ENCODE measurements at regions not wholly inside any gene's neighbourhood (a gene's known extent, or its start where the extent isn't known, plus 50 kb on each side); places are given as distances from the start of the nearest gene placed in this dataset.

DNA sequence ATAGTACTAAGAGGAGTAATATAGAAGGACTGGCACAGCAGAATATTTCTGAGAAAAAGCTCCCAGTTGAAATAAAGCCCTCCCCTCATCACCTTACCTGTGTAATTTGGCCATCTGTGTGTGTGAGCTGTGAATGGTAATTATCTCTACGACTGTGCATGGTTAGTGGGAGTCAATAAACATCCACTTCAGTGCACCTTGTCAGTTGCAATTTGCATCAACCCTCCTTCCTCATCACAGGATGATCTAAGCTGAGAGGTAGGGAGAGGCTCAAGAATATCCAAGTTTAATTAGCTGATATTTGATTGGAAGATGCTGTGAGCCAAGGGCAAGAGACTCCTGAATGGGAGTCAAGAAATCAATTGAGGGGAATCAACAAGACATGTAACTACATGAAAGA lies 694.9 kb upstream of the KLHL29 start:
- H3K4me1 ChIP-seq (ENCODE audit: control insufficient read depth, insufficient read depth, low read length) = no peaks in the 10 kb centered on the region
- no peak overlapping the region for H3K9ac ChIP-seq (ENCODE audit: low read depth, low read length)
- no peaks in the 10 kb centered on the region for H3K27me3 ChIP-seq (ENCODE audit: control insufficient read depth, insufficient read depth, low read length)
- H3K9me3 ChIP-seq (replicated peaks; ENCODE audit: low read length) = no peaks in the 10 kb centered on the region
- no peak overlapping the region for H3K4me3 ChIP-seq (ENCODE audit: low read length)
- no peak overlapping the region for H3K4me2 ChIP-seq (ENCODE audit: low read length)
- H3K36me3 ChIP-seq (ENCODE audit: insufficient read depth, low read length) = no peaks in the 10 kb centered on the region

DNA sequence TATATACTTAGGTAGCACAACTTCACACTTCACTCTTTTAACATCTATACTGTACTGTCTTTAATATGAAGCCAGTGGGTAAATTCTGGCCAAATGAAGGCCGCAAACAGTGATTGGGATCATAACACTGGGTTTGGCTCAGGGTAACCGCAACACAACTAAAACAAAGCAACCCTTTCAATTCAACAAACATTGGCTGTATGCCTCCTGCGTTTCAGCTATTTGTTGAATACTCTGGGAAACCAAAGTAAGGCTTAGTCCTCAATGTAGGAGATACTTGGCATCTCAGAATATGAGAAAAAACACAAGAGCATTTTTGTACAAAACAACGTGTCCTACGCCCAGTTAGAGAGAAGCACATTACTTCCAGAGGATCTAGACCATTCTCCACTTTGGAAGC lies 693.3 kb upstream of the KLHL29 start:
- no peaks in the 10 kb centered on the region for H3K36me3 ChIP-seq (ENCODE audit: insufficient read depth, low read length)
- H3K4me2 ChIP-seq (ENCODE audit: low read length) = no peak overlapping the region
- H3K9me3 ChIP-seq (replicated peaks; ENCODE audit: low read length) = no peaks in the 10 kb centered on the region
- no peaks in the 10 kb centered on the region for H3K4me1 ChIP-seq (ENCODE audit: control insufficient read depth, insufficient read depth, low read length)
- H3K27me3 ChIP-seq (ENCODE audit: control insufficient read depth, insufficient read depth, low read length) = no peaks in the 10 kb centered on the region
- no peak overlapping the region for H3K4me3 ChIP-seq (ENCODE audit: low read length)
- no peak overlapping the region for H3K9ac ChIP-seq (ENCODE audit: low read depth, low read length)

DNA sequence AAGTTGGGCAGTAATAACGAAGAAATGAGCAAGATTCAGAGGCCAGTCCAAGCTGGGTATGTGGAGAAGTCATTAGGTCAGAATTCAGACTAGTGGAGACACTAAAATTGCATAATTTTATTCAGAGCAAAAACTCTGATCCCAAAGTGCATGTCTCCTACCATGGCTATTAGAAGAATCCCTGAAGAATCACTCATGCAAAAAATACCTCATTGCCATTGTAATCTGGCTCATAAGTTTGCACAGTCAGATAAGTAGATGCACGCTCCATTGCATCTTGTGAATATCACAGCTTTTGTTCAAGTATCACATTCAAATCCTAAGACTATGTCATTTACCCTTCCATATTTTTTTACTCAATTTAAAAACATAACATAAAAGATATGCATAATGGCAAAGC lies 692.2 kb upstream of the KLHL29 start:
- no peaks in the 10 kb centered on the region for H3K27me3 ChIP-seq (ENCODE audit: control insufficient read depth, insufficient read depth, low read length)
- no peaks in the 10 kb centered on the region for H3K36me3 ChIP-seq (ENCODE audit: insufficient read depth, low read length)
- H3K4me3 ChIP-seq (ENCODE audit: low read length) = no peak overlapping the region
- no peak overlapping the region for H3K9ac ChIP-seq (ENCODE audit: low read depth, low read length)
- no peaks in the 10 kb centered on the region for H3K9me3 ChIP-seq (replicated peaks; ENCODE audit: low read length)
- no peak overlapping the region for H3K4me2 ChIP-seq (ENCODE audit: low read length)
- H3K4me1 ChIP-seq (ENCODE audit: control insufficient read depth, insufficient read depth, low read length) = no peaks in the 10 kb centered on the region

DNA sequence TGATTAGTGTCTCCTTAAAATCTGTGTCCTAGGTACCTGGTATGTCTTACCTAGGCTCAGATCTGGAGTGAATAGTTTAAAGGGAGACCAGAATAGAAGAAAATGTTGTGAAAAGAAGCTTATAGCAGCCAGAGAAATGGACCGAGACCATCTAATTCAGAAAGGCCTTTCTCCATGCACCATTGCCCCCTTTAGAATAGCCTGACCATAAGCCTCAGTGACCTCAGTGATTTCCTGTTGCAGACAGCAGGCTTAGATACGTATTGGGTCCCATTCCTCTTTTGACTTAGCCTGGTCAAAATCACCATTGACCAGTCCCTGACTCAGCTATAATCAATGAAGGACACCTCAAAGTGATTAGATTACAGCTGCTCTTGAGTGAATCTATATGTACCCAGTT lies 690.7 kb upstream of the KLHL29 start:
- Histone ChIP-seq H3K27me3 (ENCODE audit: control insufficient read depth, insufficient read depth, low read length) (no peaks in the 10 kb centered on the region), H3K4me3 (ENCODE audit: low read length) (no peak overlapping the region), H3K4me2 (ENCODE audit: low read length) (no peak overlapping the region)

DNA sequence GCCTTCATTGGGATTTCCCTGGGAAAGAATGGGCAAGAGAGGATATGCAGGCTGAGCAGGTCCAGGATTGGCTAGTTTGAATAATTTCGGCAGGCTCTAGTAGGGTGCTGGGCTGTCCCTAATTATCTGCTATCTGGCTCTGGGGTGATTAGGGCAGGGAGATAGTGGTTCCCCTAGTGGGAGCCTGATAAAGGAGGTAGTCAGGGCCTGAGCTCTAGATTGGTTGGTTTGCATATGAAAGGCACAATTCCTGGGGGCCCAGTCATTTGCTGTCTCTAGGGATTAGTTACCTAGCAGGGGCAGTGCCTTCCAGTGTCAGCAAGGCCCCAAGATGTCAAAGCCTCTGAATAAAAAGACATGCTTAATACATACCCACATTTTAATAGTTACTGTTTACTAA lies 690.1 kb upstream of the KLHL29 start:
- Histone ChIP-seq H3K4me1 (ENCODE audit: control insufficient read depth, insufficient read depth, low read length) (no peaks in the 10 kb centered on the region), H3K9ac (ENCODE audit: low read depth, low read length) (no peak overlapping the region), H3K4me2 (ENCODE audit: low read length) (no peak overlapping the region), H3K36me3 (ENCODE audit: insufficient read depth, low read length) (no peaks in the 10 kb centered on the region), H3K27me3 (ENCODE audit: control insufficient read depth, insufficient read depth, low read length) (no peaks in the 10 kb centered on the region), H3K4me3 (ENCODE audit: low read length) (no peak overlapping the region), H3K9me3 (replicated peaks; ENCODE audit: low read length) (no peaks in the 10 kb centered on the region)

More for the DNA sequence above, 690.7 kb upstream of the KLHL29 start:
- Histone ChIP-seq H3K9me3 (replicated peaks; ENCODE audit: low read length) (no peaks in the 10 kb centered on the region), H3K36me3 (ENCODE audit: insufficient read depth, low read length) (no peaks in the 10 kb centered on the region), H3K9ac (ENCODE audit: low read depth, low read length) (no peak overlapping the region), H3K4me1 (ENCODE audit: control insufficient read depth, insufficient read depth, low read length) (no peaks in the 10 kb centered on the region)

DNA sequence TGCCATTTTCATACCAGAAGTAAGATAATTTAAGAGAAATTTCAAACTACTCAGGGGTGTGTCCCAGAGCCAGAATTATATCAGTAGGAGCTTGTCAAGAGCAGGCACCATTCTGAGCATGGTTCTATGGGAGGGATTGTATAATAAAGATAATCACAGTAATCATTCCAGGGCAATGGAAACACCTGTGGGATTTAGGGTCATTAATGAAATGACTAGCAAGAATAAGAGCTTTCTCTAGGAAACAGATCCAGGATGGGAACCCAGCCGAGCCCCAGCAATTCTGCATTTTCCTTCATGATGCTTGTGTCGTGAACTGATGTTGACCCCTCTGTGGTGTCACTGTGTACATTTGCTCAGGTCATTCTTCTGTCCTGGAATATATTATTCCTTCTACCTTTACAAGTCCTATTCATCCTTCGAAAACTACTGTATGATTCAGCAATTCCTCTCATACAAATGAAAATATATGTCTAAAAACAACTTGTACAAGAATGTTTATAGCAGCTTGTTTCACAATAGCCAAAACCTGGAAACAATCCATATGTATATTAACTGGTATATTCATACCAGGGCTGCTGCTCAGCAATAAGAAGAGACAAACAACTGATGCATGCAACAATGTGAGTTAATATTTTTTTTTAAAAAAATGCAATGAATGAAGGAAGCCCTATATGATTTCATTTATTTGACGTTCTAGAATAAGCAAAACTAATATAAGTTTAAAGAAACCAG lies 687.8 kb upstream of the KLHL29 start:
- Histone ChIP-seq H3K27me3 (ENCODE audit: control insufficient read depth, insufficient read depth, low read length) (no peaks in the 10 kb centered on the region), H3K36me3 (ENCODE audit: insufficient read depth, low read length) (no peaks in the 10 kb centered on the region), H3K9ac (ENCODE audit: low read depth, low read length) (no peak overlapping the region), H3K4me3 (ENCODE audit: low read length) (no peak overlapping the region), H3K4me1 (ENCODE audit: control insufficient read depth, insufficient read depth, low read length) (no peaks in the 10 kb centered on the region), H3K4me2 (ENCODE audit: low read length) (no peak overlapping the region), H3K9me3 (replicated peaks; ENCODE audit: low read length) (no peaks in the 10 kb centered on the region)

DNA sequence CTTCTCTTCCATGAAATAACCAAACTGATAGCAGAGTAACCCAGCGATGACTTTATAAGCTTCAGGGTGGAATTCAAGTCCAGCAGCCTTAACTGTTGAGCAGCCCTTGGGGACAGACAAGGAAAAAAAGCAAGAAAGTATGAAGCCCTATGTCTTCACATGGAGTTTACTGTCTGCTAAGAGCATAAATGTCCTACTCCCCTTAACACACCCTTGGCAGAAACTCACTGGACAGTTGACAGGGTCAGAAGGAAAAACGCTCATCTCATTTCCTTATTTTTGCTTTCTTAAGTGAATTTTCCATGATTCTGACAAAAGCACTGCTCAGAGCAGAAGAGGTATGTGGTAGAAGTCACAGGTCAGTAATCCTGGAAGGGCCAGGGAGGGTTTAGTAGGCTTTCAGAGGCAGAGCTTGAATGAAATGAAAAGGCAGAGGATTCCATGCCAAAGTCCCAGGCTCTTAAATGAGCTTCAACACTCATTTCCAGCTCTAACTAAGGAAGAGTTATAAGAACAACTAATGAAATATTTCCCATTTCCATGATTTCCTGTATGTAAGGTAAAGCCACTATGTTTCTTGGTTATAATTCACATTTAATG lies 683.3 kb upstream of the KLHL29 start:
- Histone ChIP-seq H3K9me3 (replicated peaks; ENCODE audit: low read length) (peaks cover 8% of the 10 kb centered on the region), H3K4me1 (ENCODE audit: control insufficient read depth, insufficient read depth, low read length) (no peaks in the 10 kb centered on the region), H3K4me2 (ENCODE audit: low read length) (no peak overlapping the region), H3K4me3 (ENCODE audit: low read length) (no peak overlapping the region), H3K36me3 (ENCODE audit: insufficient read depth, low read length) (no peaks in the 10 kb centered on the region), H3K27me3 (ENCODE audit: control insufficient read depth, insufficient read depth, low read length) (no peaks in the 10 kb centered on the region), H3K9ac (ENCODE audit: low read depth, low read length) (no peak overlapping the region)

DNA sequence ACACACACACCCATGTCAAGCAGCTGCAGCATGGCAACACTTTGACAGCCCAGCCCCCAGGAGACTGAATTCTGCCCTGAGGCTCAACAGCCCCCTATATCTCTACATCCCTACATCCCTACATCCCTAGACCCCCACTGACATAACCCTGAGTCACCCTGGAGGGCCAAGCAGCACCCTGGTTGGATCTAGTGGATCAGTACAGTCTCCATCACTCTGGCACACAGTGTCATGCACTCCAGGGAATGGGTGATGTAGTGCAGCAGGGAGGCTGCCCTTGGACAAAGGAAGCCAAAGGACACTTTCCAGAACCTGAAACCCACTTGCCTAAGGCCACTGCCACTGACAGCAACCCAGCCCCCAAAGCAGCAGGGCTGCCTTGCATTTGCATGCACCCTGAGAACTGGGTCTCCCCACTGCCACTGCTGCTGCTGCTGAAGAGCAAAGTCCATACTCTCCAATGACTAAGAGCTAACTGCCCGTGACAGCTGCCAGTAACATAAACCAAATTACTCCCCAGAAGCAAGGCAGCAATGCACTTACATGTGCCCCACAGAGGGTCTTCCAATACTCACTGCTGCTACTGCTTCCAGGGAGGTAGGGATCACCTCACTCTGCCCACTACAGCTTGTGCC lies 681.6 kb upstream of the KLHL29 start:
- Histone ChIP-seq H3K27me3 (ENCODE audit: control insufficient read depth, insufficient read depth, low read length) (no peaks in the 10 kb centered on the region), H3K4me2 (ENCODE audit: low read length) (no peak overlapping the region), H3K36me3 (ENCODE audit: insufficient read depth, low read length) (no peaks in the 10 kb centered on the region), H3K4me1 (ENCODE audit: control insufficient read depth, insufficient read depth, low read length) (no peaks in the 10 kb centered on the region), H3K4me3 (ENCODE audit: low read length) (no peak overlapping the region), H3K9me3 (replicated peaks; ENCODE audit: low read length) (peaks cover 8% of the 10 kb centered on the region), H3K9ac (ENCODE audit: low read depth, low read length) (no peak overlapping the region)

DNA sequence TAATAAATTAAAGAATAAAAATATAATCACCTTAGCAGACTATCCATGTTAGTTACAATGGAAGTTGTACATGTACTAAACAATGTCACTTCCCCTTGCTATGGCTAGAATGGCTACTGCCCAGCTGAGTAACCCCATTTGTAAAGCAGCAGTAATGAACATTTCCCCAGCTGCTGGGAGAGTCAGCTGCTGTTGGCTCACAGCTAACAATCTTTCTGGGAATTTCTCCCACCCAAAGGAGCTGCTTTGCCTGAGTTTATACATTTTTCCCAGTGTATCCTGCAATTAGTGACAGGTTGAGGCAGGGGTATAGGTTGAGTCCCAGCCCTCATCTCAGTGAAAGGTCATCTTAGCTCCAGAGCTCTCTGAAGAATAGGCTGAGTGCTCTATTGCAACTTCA lies 665.6 kb upstream of the KLHL29 start:
- Histone ChIP-seq H3K9ac (ENCODE audit: low read depth, low read length) (no peak overlapping the region), H3K27me3 (ENCODE audit: control insufficient read depth, insufficient read depth, low read length) (no peaks in the 10 kb centered on the region), H3K9me3 (replicated peaks; ENCODE audit: low read length) (no peaks in the 10 kb centered on the region), H3K4me1 (ENCODE audit: control insufficient read depth, insufficient read depth, low read length) (no peaks in the 10 kb centered on the region), H3K36me3 (ENCODE audit: insufficient read depth, low read length) (no peaks in the 10 kb centered on the region), H3K4me2 (ENCODE audit: low read length) (no peak overlapping the region), H3K4me3 (ENCODE audit: low read length) (no peak overlapping the region)

DNA sequence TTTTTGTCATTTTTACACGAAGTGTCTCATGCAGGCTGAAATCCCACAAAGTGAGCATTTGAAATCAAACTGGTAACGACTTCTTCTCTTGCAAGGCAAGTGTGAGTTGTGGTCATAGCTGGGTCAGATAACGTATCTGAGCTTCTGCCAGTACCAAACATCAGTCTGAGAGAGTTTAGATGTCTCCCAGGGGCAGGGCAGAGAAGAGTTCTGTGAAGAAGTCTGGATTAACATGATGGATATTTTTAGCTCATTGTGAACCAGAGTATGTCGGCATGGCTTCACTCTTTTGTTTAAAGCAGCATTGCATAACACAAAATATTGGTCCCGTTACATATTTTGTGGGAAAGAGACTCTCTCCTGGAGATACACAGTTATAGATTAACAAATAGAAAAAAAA lies 655.5 kb upstream of the KLHL29 start:
- Histone ChIP-seq H3K36me3 (ENCODE audit: insufficient read depth, low read length) (no peaks in the 10 kb centered on the region), H3K27me3 (ENCODE audit: control insufficient read depth, insufficient read depth, low read length) (no peaks in the 10 kb centered on the region), H3K4me1 (ENCODE audit: control insufficient read depth, insufficient read depth, low read length) (no peaks in the 10 kb centered on the region), H3K4me3 (ENCODE audit: low read length) (no peak overlapping the region), H3K9ac (ENCODE audit: low read depth, low read length) (no peak overlapping the region), H3K9me3 (replicated peaks; ENCODE audit: low read length) (no peaks in the 10 kb centered on the region), H3K4me2 (ENCODE audit: low read length) (no peak overlapping the region)

DNA sequence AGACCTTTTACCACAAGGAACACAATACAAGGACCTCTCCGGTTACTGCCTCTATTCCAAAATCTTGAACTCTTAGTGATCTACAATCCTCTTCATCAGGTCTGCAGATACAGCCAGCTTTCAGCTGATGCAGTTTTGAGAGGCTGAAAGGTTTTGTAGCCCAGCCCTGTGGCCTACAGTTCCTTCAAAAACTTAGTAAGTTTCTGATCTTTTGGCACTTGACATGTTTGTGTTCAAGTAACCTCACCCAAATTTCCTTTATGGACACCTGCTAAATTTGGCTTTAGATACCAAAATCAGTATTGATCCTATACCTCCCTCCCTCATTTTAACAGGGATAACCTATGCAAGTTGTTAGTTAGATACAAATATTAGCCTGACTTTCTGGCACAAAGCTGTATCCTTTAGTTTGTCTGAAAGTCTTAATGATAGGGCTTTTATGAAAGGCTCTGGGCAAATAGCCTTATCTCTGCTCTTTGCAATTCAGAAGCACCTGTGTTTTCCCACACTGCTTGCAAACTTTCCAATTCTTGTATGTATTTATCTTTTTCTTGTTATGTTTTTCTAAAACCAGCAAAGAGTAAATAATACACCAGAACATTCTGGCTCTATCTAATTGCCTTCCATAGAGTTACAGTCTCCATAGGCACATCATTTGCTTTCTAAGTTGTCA lies 650.5 kb upstream of the KLHL29 start:
- no peak overlapping the region for H3K4me2 ChIP-seq (ENCODE audit: low read length)
- H3K4me1 ChIP-seq (ENCODE audit: control insufficient read depth, insufficient read depth, low read length) = no peaks in the 10 kb centered on the region
- H3K9me3 ChIP-seq (replicated peaks; ENCODE audit: low read length) = no peaks in the 10 kb centered on the region
- no peaks in the 10 kb centered on the region for H3K27me3 ChIP-seq (ENCODE audit: control insufficient read depth, insufficient read depth, low read length)
- no peak overlapping the region for H3K4me3 ChIP-seq (ENCODE audit: low read length)
- no peaks in the 10 kb centered on the region for H3K36me3 ChIP-seq (ENCODE audit: insufficient read depth, low read length)
- H3K9ac ChIP-seq (ENCODE audit: low read depth, low read length) = no peak overlapping the region

Data from skeletal muscle satellite cell (primary cell).